SK-N-MC (cell line): ENCODE measurements at regions not wholly inside any gene's neighbourhood (a gene's known extent, or its start where the extent isn't known, plus 50 kb on each side); places are given as distances from the start of the nearest gene placed in this dataset.

ENCODE experiments used
- EZH2 ChIP-seq: fragments of 200-600 bp; sonication (generic); IDR thresholded peaks from one replicate; pipeline ENCODE4 v1.6.1; 2017; ENCODE audit warnings: antibody characterized with exemption
- FOXP2 ChIP-seq: optimal IDR thresholded peaks from 2 replicates; pipeline ENCODE3; 2011; ENCODE audit warnings: mild to moderate bottlenecking, moderate library complexity; ENCODE audit not compliant: insufficient read depth; ENCODE audit errors: extremely low read length, control extremely low read depth
- POLR2AphosphoS5 ChIP-seq: IDR thresholded peaks from 2 replicates; pipeline ENCODE4 v1.6.1; 2012; ENCODE audit warnings: mild to moderate bottlenecking, low read depth, low read length, borderline replicate concordance

DNA sequence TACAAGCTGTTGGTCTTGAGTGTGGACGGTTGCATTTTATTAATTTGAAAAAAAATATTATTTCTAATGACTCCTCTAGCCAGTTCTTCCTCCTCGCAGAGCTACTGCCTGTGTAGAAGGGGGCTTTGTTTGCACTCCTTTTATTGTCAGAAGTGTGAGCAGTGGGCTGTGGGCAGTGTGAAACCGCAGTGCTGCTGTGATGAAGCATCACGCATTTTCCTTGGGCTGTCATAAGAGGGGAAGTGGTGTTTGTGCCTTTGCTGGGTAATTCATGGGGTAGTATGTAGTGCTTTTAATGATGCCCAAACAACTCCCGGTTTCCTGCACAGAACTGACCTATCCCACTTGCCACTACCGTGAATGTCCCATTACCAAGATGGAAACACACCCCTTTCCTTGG, 357.3 kb downstream of the ZNF536 start:
- TF ChIP-seq EZH2, result no peak
- TF ChIP-seq POLR2AphosphoS5, result no peak
- no peak for TF ChIP-seq FOXP2
